Transverse colon (tissue), 4 donors: ENCODE measurements at regions not wholly inside any gene's neighbourhood (a gene's known extent, or its start where the extent isn't known, plus 50 kb on each side); places are given as distances from the start of the nearest gene placed in this dataset.

Experiments
- POLR2AphosphoS5 ChIP-seq, 3 donors: sonication (generic); formaldehyde crosslinking; IDR thresholded peaks; one replicate each; pipeline ENCODE4 v1.6.1; 2016; ENCODE audit warnings: antibody characterized with exemption in 3 of 3
- TF ChIP-seq, protein P1 (sequence below), 5 experiments: fragments of 200-600 bp in 3 of 5; fragments of 450-650 bp in 2 of 5; sonication (generic) in 3 of 5; IDR thresholded peaks; 1 replicate in 2 of 5; 2 replicates in 3 of 5; pipeline ENCODE4 v1.5.1; 2016 to 2017; ENCODE audit warnings: antibody characterized with exemption in 5 of 5, inconsistent platforms in 3 of 5, mild to moderate bottlenecking in 2 of 5, moderate library complexity in 1 of 5

DNA sequence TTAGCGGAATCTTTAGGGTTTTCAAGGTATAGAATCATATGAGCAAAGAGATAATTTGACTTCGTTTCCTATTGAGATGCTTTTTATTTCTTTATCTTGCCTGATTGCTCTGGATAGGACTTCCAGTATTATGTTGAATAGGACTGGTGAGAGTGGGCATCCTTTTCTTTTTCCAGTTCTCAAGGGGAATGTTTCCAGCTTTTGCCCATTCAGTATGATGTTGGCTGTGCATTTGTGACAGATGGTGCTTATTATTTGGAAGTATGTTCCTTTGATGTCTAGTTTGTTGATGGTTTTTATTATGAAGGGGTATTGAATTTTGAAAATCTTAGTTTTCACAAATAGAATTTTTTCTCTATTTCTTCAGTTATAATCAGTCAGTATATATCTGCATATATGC is 656.6 kb upstream of the MAP3K7 start:
- TF ChIP-seq, protein P1, sequence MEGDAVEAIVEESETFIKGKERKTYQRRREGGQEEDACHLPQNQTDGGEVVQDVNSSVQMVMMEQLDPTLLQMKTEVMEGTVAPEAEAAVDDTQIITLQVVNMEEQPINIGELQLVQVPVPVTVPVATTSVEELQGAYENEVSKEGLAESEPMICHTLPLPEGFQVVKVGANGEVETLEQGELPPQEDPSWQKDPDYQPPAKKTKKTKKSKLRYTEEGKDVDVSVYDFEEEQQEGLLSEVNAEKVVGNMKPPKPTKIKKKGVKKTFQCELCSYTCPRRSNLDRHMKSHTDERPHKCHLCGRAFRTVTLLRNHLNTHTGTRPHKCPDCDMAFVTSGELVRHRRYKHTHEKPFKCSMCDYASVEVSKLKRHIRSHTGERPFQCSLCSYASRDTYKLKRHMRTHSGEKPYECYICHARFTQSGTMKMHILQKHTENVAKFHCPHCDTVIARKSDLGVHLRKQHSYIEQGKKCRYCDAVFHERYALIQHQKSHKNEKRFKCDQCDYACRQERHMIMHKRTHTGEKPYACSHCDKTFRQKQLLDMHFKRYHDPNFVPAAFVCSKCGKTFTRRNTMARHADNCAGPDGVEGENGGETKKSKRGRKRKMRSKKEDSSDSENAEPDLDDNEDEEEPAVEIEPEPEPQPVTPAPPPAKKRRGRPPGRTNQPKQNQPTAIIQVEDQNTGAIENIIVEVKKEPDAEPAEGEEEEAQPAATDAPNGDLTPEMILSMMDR (IDR thresholded peaks at IDR 0.05), result no peak
- no peak for TF ChIP-seq POLR2AphosphoS5 (IDR thresholded peaks at IDR 0.05)
